Activated naive CD4-positive, alpha-beta T cell treated with anti-CD3 and anti-CD28 coated beads, Interleukin-2, amount 10 ng/mL, durations not matched to agents 7 days and 5 days (primary cell): ENCODE measurements at regions not wholly inside any gene's neighbourhood (a gene's known extent, or its start where the extent isn't known, plus 50 kb on each side); places are given as distances from the start of the nearest gene placed in this dataset.

Experiments used
- CTCF ChIA-PET: fragments of 350-600 bp; sonication (Branson Sonifier 250); formaldehyde crosslinking; loops from one replicate; lab custom pipeline; 2021; ENCODE audit warnings: antibody characterized with exemption; lab: Charles Lee
- DNase-seq: peaks from one replicate; pipeline ENCODE4 v3.0.0-alpha.2; 2020
- H3K27ac Mint-ChIP-seq: one replicate; pipeline ENCODE4 v1.8.0; 2021; ENCODE audit warnings: mild to moderate bottlenecking, moderate library complexity, mixed read lengths
- H3K27me3 Mint-ChIP-seq: one replicate; pipeline ENCODE4 v1.8.0; 2021; ENCODE audit warnings: mild to moderate bottlenecking, mixed read lengths
- H3K36me3 Mint-ChIP-seq: one replicate; pipeline ENCODE4 v1.8.0; 2021; ENCODE audit warnings: mixed read lengths
- H3K4me1 Mint-ChIP-seq: one replicate; pipeline ENCODE4 v1.8.0; 2021; ENCODE audit warnings: mixed read lengths
- H3K4me3 Mint-ChIP-seq: one replicate; pipeline ENCODE4 v1.8.0; 2021; ENCODE audit warnings: mild to moderate bottlenecking, moderate library complexity, mixed read lengths
- H3K9me3 Mint-ChIP-seq: one replicate; pipeline ENCODE4 v1.8.0; 2021; ENCODE audit warnings: mixed read lengths

DNA sequence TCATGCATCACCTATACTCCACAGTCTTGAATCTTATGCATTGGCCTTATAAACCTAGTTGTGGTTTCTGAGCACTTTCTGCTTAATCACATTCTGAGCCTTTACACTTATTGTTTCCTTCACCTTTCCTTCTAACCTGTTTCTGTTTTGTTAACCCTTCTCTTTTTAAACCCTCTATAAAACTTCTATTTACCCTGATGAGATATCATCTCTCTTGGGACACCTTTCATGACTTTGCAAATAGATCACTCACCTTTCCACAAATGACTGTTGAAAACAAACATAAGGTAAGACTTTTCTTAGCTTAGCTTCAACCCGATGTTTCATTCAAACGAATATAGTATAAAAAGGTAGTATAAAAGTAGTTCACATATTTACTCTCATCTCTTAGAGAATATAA lies 483.6 kb downstream of the FAM181B start:
- no peaks in the 10 kb centered on the region for H3K9me3 Mint-ChIP-seq
- no peak overlapping the region for H3K4me3 Mint-ChIP-seq
- no peak for DNase-seq
- H3K27ac Mint-ChIP-seq = no peak overlapping the region
- CTCF ChIA-PET = no interaction called here
- no peaks in the 10 kb centered on the region for H3K27me3 Mint-ChIP-seq
- H3K36me3 Mint-ChIP-seq = no peaks in the 10 kb centered on the region
- no peaks in the 10 kb centered on the region for H3K4me1 Mint-ChIP-seq

GRCh38 chr11:82246926-82247325 lies 486.7 kb downstream of the FAM181B start:
- CTCF ChIA-PET = no interaction called here

GRCh38 chr11:82239498-82239897 lies 494.2 kb downstream of the FAM181B start:
- Mint-ChIP-seq H3K9me3 (no peaks in the 10 kb centered on the region), H3K4me1 (no peaks in the 10 kb centered on the region), H3K4me3 (no peak overlapping the region), H3K27me3 (no peaks in the 10 kb centered on the region), H3K36me3 (no peaks in the 10 kb centered on the region), H3K27ac (no peak overlapping the region)
- DNase-seq = no peak
- CTCF ChIA-PET = no interaction called here

More at GRCh38 chr11:82246926-82247325, 486.7 kb downstream of the FAM181B start:
- no peak overlapping the region for H3K4me3 Mint-ChIP-seq
- no peaks in the 10 kb centered on the region for H3K4me1 Mint-ChIP-seq
- DNase-seq = no peak
- no peaks in the 10 kb centered on the region for H3K27me3 Mint-ChIP-seq
- H3K27ac Mint-ChIP-seq = no peak overlapping the region
- no peaks in the 10 kb centered on the region for H3K9me3 Mint-ChIP-seq
- H3K36me3 Mint-ChIP-seq = no peaks in the 10 kb centered on the region

DNA sequence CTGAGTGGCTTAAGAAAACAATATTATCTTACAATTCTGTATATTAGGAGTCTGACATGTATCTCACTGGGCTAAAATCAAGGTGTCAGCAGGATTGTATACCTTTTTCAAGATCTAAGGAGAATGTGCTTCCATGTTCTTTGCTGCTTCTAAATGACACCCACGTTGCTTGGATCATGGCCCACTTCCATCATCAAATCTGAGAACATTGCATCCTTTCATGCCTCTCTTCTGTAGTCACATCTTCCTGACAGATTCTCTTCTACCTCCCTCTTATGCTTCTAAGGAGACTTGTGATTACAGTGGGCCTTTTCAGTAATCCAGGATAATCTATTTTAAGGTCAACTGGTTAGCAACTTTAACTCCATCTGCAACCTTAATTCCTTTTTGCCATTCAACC lies 499.4 kb downstream of the FAM181B start:
- CTCF ChIA-PET = no interaction called here

GRCh38 chr11:82233201-82233600 lies 500.5 kb downstream of the FAM181B start:
- H3K4me1 Mint-ChIP-seq = no peaks in the 10 kb centered on the region
- H3K36me3 Mint-ChIP-seq = no peaks in the 10 kb centered on the region
- DNase-seq = no peak
- H3K27me3 Mint-ChIP-seq = no peaks in the 10 kb centered on the region
- H3K9me3 Mint-ChIP-seq = no peaks in the 10 kb centered on the region
- CTCF ChIA-PET = no interaction called here
- H3K4me3 Mint-ChIP-seq = no peak overlapping the region
- H3K27ac Mint-ChIP-seq = no peak overlapping the region

More for the DNA sequence above, 499.4 kb downstream of the FAM181B start:
- H3K27ac Mint-ChIP-seq = no peak overlapping the region
- H3K9me3 Mint-ChIP-seq = no peaks in the 10 kb centered on the region
- no peak for DNase-seq
- no peaks in the 10 kb centered on the region for H3K27me3 Mint-ChIP-seq
- no peaks in the 10 kb centered on the region for H3K36me3 Mint-ChIP-seq
- no peak overlapping the region for H3K4me3 Mint-ChIP-seq
- H3K4me1 Mint-ChIP-seq = no peaks in the 10 kb centered on the region

DNA sequence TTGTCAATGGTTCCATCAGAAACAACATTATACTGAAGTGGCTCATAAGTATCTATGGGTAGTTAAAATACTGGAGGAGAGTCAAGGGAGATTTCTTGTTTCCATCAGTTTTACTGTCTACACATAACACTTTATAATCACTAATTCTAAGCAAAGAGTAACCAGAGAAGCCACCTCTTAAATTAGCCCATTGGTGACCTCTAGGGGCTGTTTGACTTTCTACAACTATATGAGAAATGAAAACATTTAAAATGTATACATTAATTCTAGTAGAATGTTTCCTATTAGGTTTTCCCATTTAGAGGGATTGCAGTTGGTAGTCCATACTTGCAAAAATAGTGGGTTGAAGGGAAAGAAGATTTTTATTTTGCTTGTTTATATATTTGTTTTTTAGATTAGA lies 504.3 kb downstream of the FAM181B start:
- no peaks in the 10 kb centered on the region for H3K9me3 Mint-ChIP-seq
- H3K27ac Mint-ChIP-seq = no peak overlapping the region
- no peak for DNase-seq
- CTCF ChIA-PET = interaction anchor here (0.7 to 1.5 kb wide), 4 partner anchors 11 to 581 kb away, joined by 3 to 4 read pairs (median 3); no protein-coding TSS in a partner anchor
- H3K4me3 Mint-ChIP-seq = no peak overlapping the region
- H3K27me3 Mint-ChIP-seq = no peaks in the 10 kb centered on the region
- no peaks in the 10 kb centered on the region for H3K36me3 Mint-ChIP-seq
- H3K4me1 Mint-ChIP-seq = no peaks in the 10 kb centered on the region

- no peaks in the 10 kb centered on the region for H3K4me1 Mint-ChIP-seq
- CTCF ChIA-PET = interaction anchor here (0.8 to 2.8 kb wide), 3 partner anchors 9 to 581 kb away, joined by 3 to 14 read pairs (median 3); no protein-coding TSS in a partner anchor
Measured at GRCh38 chr11:82225930-82226329, 507.7 kb downstream of the FAM181B start.

DNA sequence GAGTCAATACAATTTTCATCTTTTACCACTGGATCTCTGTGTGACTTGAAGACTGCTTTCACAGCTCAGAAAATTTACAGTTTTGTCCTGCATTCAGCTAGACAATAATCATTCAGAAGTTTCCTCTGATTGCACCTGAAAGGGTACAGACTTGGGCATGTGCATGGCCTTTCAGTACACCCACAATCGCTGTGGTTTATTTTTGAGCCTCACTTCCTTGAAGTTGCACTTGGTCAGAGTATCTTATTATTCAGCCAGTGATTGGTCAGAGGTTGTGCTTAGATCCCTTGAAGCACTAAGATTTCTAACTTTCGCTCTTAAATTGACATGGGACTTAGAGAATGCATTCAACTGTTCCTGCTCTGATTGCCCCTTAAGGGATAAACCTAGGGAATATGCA lies 508.2 kb downstream of the FAM181B start:
- no peaks in the 10 kb centered on the region for H3K4me1 Mint-ChIP-seq
- no peaks in the 10 kb centered on the region for H3K27me3 Mint-ChIP-seq
- H3K9me3 Mint-ChIP-seq = no peaks in the 10 kb centered on the region
- H3K36me3 Mint-ChIP-seq = no peaks in the 10 kb centered on the region
- no peak overlapping the region for H3K27ac Mint-ChIP-seq
- CTCF ChIA-PET = interaction anchor here (1.1 to 2.8 kb wide), 2 partner anchors 88 to 580 kb away, joined by 3 to 14 read pairs; no protein-coding TSS in a partner anchor
- H3K4me3 Mint-ChIP-seq = no peak overlapping the region
- DNase-seq = no peak

More at GRCh38 chr11:82225930-82226329, 507.7 kb downstream of the FAM181B start:
- no peaks in the 10 kb centered on the region for H3K36me3 Mint-ChIP-seq
- no peaks in the 10 kb centered on the region for H3K9me3 Mint-ChIP-seq
- H3K4me3 Mint-ChIP-seq = no peak overlapping the region
- no peaks in the 10 kb centered on the region for H3K27me3 Mint-ChIP-seq
- no peak overlapping the region for H3K27ac Mint-ChIP-seq
- no peak for DNase-seq

- H3K4me1 Mint-ChIP-seq = no peaks in the 10 kb centered on the region
- H3K36me3 Mint-ChIP-seq = no peaks in the 10 kb centered on the region
- no peak overlapping the region for H3K4me3 Mint-ChIP-seq
- H3K27me3 Mint-ChIP-seq = no peaks in the 10 kb centered on the region
- H3K9me3 Mint-ChIP-seq = no peaks in the 10 kb centered on the region
- H3K27ac Mint-ChIP-seq = no peak overlapping the region
- CTCF ChIA-PET = interaction anchor here (0.9 kb wide), 1 partner anchor 9 kb away, joined by 3 read pairs; no protein-coding TSS in a partner anchor
- no peak for DNase-seq
Measured at GRCh38 chr11:82216927-82217570, 516.6 kb downstream of the FAM181B start.

- Mint-ChIP-seq H3K27ac (no peak overlapping the region), H3K9me3 (no peaks in the 10 kb centered on the region), H3K36me3 (no peaks in the 10 kb centered on the region), H3K4me1 (no peaks in the 10 kb centered on the region), H3K27me3 (no peaks in the 10 kb centered on the region), H3K4me3 (no peak overlapping the region)
- CTCF ChIA-PET = no interaction called here
- no peak for DNase-seq
Measured at GRCh38 chr11:82210011-82210410, 523.7 kb downstream of the FAM181B start.

- no peaks in the 10 kb centered on the region for H3K27me3 Mint-ChIP-seq
- DNase-seq = no peak
- H3K4me1 Mint-ChIP-seq = no peaks in the 10 kb centered on the region
- H3K27ac Mint-ChIP-seq = no peak overlapping the region
- H3K9me3 Mint-ChIP-seq = no peaks in the 10 kb centered on the region
- CTCF ChIA-PET = no interaction called here
- H3K4me3 Mint-ChIP-seq = no peak overlapping the region
- no peaks in the 10 kb centered on the region for H3K36me3 Mint-ChIP-seq
Measured at GRCh38 chr11:82195283-82195682, 538.4 kb downstream of the FAM181B start.

DNA sequence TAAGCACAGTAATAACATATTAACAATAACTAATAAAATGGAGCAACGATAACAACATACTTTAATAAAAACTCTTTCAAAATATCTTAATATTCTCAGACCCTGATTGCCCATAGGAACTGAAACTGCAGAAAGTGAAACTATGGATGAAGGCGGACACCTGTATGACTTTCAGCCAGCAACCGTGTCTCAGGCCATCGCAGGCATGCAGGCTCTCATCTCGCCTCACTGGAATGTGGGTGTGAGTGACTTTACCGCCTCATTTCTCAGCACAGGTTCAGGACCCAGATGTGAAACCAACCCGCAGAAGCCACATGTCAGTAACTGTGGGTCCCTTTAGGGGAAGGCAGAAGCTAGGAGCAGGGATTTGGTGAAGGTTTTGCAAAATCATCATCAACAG lies 539.1 kb downstream of the FAM181B start:
- Mint-ChIP-seq H3K4me3 (no peak overlapping the region), H3K4me1 (no peaks in the 10 kb centered on the region)
- CTCF ChIA-PET = no interaction called here

DNA sequence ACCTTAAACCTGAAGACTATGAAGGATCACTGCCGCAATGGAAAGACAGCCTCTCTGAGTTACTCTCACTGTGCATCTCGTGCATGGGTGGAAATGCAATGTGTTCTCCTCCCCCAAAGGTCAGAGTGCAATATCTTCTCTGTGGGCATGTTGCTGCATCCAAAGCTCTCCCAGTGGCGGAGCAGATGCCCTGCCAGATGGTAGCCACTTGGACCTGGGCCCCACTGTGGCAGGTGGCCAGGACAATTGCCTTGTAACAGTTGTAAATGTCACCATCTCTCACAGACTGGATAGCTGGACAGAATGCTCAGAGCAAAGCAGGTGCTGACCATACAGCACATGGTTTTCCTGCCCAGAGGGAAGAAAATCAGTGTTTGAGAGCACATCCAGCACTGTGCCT lies 542.0 kb downstream of the FAM181B start:
- Mint-ChIP-seq H3K36me3 (no peaks in the 10 kb centered on the region), H3K4me3 (no peak overlapping the region), H3K9me3 (no peaks in the 10 kb centered on the region), H3K27ac (no peak overlapping the region), H3K27me3 (no peaks in the 10 kb centered on the region), H3K4me1 (no peaks in the 10 kb centered on the region)
- no peak for DNase-seq
- CTCF ChIA-PET = no interaction called here

More for the DNA sequence above, 539.1 kb downstream of the FAM181B start:
- Mint-ChIP-seq H3K36me3 (no peaks in the 10 kb centered on the region), H3K27ac (no peak overlapping the region), H3K27me3 (no peaks in the 10 kb centered on the region), H3K9me3 (no peaks in the 10 kb centered on the region)
- no peak for DNase-seq

DNA sequence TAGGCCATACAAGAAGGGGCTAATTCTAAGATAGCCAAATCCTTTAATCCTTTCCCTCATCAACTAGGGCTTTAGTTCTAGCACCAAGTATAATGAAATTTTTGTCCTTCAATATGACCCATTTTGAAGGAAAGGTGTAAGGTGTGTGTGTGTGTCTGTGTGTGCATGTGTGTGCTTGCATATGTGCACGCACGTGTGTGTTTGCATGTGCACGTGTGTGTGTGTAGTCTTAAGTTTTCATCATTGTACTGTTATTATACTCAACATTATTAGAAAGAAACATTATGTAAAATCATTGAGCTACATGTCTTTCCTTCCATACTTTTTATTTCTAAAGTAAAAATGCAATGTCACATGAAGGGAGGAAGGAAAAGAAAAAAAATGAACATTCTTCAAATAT lies 547.7 kb downstream of the FAM181B start:
- CTCF ChIA-PET = no interaction called here
- no peaks in the 10 kb centered on the region for H3K9me3 Mint-ChIP-seq
- H3K27me3 Mint-ChIP-seq = no peaks in the 10 kb centered on the region
- no peak overlapping the region for H3K4me3 Mint-ChIP-seq
- H3K27ac Mint-ChIP-seq = no peak overlapping the region
- DNase-seq = no peak
- no peaks in the 10 kb centered on the region for H3K36me3 Mint-ChIP-seq
- H3K4me1 Mint-ChIP-seq = no peaks in the 10 kb centered on the region

DNA sequence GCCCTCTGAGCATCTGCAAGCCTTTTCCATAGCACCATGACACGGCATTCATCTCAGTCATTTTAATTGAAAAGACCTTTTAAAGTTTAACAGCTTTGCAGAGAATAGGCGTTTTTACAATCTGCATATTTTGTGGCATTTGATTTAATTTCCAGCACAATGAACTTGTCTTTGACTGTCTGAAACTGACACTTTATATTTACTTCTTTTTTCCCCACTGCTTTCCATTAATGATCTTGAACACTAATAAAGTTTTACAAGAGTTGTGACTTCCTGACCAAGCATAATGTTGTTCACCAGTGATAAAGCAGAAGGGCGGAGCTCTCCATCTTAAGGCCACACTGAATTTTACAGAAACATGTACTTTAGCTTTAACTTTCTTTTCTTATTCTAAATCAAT lies 548.7 kb downstream of the FAM181B start:
- H3K27me3 Mint-ChIP-seq = no peaks in the 10 kb centered on the region
- H3K36me3 Mint-ChIP-seq = no peaks in the 10 kb centered on the region
- no peak overlapping the region for H3K4me3 Mint-ChIP-seq
- CTCF ChIA-PET = no interaction called here
- H3K9me3 Mint-ChIP-seq = no peaks in the 10 kb centered on the region
- no peaks in the 10 kb centered on the region for H3K4me1 Mint-ChIP-seq
- no peak overlapping the region for H3K27ac Mint-ChIP-seq
- DNase-seq = no peak
